PC-3 (cell line): ENCODE measurements at regions not wholly inside any gene's neighbourhood (a gene's known extent, or its start where the extent isn't known, plus 50 kb on each side); places are given as distances from the start of the nearest gene placed in this dataset.

Experiments used
- CTCF ChIP-seq: fragments of 300-600 bp; sonication (generic); conservative IDR thresholded peaks from 2 replicates; pipeline ENCODE4 v1.5.1; 2017; ENCODE audit warnings: antibody characterized with exemption, low read depth, mild to moderate bottlenecking, low read length
- EZH2 ChIP-seq: fragments of 300-600 bp; sonication (generic); IDR thresholded peaks from one replicate; pipeline ENCODE4 v1.6.1; 2017; ENCODE audit warnings: antibody characterized with exemption, mild to moderate bottlenecking, low read length; ENCODE audit not compliant: unreplicated experiment

GRCh38 chr1:199641531-199641930 lies 386.0 kb upstream of the NR5A2 start:
- TF ChIP-seq CTCF: no peak
- TF ChIP-seq EZH2: no peak
